Nephron progenitor cell (in vitro differentiated cells): ENCODE measurements at regions not wholly inside any gene's neighbourhood (a gene's known extent, or its start where the extent isn't known, plus 50 kb on each side); places are given as distances from the start of the nearest gene placed in this dataset.

ENCODE experiments used
- DNase-seq: peaks from one replicate; pipeline ENCODE4 v3.0.0; 2021
- H3K27ac Mint-ChIP-seq: 2 replicates; pipeline ENCODE4 v1.8.0; 2021; ENCODE audit warnings: mild to moderate bottlenecking, moderate library complexity, mixed read lengths
- H3K27me3 Mint-ChIP-seq: 2 replicates; pipeline ENCODE4 v1.8.0; 2021; ENCODE audit warnings: mild to moderate bottlenecking, low read depth, mixed read lengths; ENCODE audit not compliant: poor library complexity
- H3K36me3 Mint-ChIP-seq: 2 replicates; pipeline ENCODE4 v1.8.0; 2021; ENCODE audit warnings: low read depth, mixed read lengths
- H3K4me1 Mint-ChIP-seq: 2 replicates; pipeline ENCODE4 v1.8.0; 2021; ENCODE audit warnings: mixed read lengths
- H3K4me3 Mint-ChIP-seq: 2 replicates; pipeline ENCODE4 v1.8.0; 2021; ENCODE audit warnings: mild to moderate bottlenecking, moderate library complexity, mixed read lengths
- H3K9me3 Mint-ChIP-seq: 2 replicates; pipeline ENCODE4 v1.8.0; 2021; ENCODE audit warnings: mild to moderate bottlenecking, moderate library complexity, mixed read lengths
- TF ChIP-seq, protein P1 (sequence below): fragments of 200-600 bp; sonication (generic); IDR thresholded peaks from 2 replicates; pipeline ENCODE4 v1.5.0; 2021; ENCODE audit warnings: antibody characterized with exemption

DNA sequence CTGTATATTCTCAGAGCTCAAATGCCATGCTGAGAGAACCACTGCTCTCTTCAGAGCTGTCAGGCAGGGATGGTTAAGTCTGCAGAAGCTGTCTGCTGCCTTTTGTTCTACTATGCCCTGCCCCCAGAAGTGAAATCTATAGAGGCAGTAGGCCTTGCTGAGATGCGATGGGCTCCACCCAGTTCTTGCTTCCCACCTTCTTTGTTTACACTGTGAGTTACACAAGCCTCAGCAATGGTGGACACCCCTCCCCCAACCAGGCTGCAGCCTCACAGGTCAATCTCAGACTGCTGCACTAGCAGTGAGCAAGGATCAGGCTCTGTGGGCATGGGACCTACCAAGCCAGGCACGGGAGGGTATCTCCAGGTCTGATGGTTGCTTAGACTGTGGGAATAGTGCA, 271.6 kb downstream of the CENPC start:
- no peak overlapping the region for H3K4me3 Mint-ChIP-seq
- no peaks in the 10 kb centered on the region for H3K36me3 Mint-ChIP-seq
- TF ChIP-seq, protein P1, sequence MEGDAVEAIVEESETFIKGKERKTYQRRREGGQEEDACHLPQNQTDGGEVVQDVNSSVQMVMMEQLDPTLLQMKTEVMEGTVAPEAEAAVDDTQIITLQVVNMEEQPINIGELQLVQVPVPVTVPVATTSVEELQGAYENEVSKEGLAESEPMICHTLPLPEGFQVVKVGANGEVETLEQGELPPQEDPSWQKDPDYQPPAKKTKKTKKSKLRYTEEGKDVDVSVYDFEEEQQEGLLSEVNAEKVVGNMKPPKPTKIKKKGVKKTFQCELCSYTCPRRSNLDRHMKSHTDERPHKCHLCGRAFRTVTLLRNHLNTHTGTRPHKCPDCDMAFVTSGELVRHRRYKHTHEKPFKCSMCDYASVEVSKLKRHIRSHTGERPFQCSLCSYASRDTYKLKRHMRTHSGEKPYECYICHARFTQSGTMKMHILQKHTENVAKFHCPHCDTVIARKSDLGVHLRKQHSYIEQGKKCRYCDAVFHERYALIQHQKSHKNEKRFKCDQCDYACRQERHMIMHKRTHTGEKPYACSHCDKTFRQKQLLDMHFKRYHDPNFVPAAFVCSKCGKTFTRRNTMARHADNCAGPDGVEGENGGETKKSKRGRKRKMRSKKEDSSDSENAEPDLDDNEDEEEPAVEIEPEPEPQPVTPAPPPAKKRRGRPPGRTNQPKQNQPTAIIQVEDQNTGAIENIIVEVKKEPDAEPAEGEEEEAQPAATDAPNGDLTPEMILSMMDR = no peak
- peaks cover 66% of the 10 kb centered on the region for H3K9me3 Mint-ChIP-seq
- DNase-seq = no peak
- no peak overlapping the region for H3K27ac Mint-ChIP-seq
- H3K4me1 Mint-ChIP-seq = no peaks in the 10 kb centered on the region
- no peaks in the 10 kb centered on the region for H3K27me3 Mint-ChIP-seq

DNA sequence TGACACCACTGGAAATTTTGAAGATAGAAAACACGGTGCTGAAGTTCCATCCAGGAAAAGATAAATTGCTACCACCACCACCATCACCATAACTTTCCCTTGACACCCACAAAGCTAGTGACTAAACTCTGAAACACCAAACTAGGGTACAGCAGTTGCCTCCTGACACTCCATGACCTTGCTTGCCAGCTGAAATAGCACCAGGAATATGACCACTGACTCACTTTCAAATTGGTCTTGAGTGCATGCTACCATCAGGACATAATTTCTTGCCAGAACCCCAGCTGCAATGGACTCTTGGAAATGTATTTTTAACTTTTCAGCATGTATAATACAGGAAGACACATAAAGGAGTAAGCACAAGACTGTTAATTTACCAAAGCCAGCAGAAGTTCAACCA, 283.3 kb downstream of the CENPC start:
- no peak overlapping the region for H3K4me3 Mint-ChIP-seq
- H3K27ac Mint-ChIP-seq = no peak overlapping the region
- H3K36me3 Mint-ChIP-seq = no peaks in the 10 kb centered on the region
- TF ChIP-seq, protein P1 = no peak
- no peaks in the 10 kb centered on the region for H3K9me3 Mint-ChIP-seq
- peaks cover 6% of the 10 kb centered on the region for H3K4me1 Mint-ChIP-seq
- peaks cover 3% of the 10 kb centered on the region for H3K27me3 Mint-ChIP-seq
- DNase-seq = no peak

DNA sequence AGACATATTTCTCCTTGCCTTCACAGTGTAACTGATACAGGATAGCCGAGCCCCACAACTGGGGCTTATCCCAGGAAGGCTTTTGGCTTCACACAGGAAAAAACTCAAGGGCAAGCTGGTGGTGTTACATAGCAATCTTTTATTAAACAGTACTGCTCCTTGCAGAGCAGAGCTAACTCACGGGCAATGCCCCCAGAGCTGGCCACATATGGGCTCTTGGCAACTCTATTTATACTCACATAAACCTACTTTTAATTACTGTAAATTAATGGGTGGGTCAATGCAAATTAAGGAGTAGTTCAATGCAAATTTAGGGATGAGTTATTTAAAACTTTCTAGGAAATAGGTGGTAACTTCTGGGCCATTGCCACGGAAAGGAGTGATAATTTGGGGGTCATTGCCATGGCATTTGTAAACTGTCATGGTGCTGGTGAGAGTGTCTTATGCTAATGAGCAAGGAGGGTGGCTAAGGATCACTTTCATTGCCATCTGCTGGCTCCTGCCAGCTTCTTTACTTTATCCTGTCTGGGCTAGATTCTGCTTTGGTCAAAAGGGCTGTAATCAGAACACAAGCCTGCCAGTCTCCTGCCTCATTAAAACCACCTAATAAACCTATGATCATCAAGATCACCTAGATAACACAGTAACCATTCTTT, 288.8 kb downstream of the CENPC start:
- H3K4me1 Mint-ChIP-seq = peaks cover 8% of the 10 kb centered on the region
- DNase-seq = no peak
- no peaks in the 10 kb centered on the region for H3K36me3 Mint-ChIP-seq
- H3K9me3 Mint-ChIP-seq = no peaks in the 10 kb centered on the region
- TF ChIP-seq, protein P1 = no peak
- H3K4me3 Mint-ChIP-seq = no peak overlapping the region
- H3K27me3 Mint-ChIP-seq = no peaks in the 10 kb centered on the region
- H3K27ac Mint-ChIP-seq = no peak overlapping the region

DNA sequence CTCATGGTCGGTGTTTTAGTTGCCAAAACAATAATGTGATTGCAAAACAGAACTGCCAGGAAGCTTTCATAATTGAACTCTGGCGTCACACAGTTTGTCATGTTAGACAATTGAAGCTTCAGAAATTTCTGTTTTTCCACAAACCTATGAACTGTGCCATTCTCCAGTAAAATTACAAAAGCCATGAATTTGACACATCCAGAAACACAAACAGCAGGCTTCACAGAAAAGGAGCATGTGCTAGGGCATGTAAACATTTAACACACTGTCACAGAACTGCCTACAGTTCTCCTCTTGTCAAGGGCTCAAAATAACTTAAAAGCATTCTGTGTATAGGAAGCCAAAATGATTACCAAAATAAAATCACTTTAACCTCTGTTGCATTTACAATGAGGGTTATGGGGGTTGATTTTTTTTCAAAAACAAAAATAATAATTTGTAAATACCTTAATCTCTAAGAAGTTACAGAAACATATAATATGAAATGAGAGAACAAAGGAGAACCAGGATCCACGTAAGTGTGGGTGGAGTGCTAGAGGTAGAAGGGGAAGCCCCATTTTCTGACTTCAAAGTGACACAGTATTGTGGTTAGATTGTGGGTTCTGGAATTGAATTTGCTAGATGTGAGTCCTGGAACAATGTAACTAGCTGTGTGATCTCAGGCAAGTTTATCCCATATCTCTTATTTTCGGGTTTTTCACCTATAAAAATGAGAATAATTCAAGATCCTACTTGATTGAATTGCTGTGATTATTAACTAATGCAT, 295.0 kb downstream of the CENPC start:
- Mint-ChIP-seq H3K27ac (no peak overlapping the region), H3K9me3 (no peaks in the 10 kb centered on the region), H3K4me3 (no peak overlapping the region), H3K36me3 (no peaks in the 10 kb centered on the region), H3K27me3 (no peaks in the 10 kb centered on the region), H3K4me1 (no peaks in the 10 kb centered on the region)
- TF ChIP-seq, protein P1 = no peak
- no peak for DNase-seq

DNA sequence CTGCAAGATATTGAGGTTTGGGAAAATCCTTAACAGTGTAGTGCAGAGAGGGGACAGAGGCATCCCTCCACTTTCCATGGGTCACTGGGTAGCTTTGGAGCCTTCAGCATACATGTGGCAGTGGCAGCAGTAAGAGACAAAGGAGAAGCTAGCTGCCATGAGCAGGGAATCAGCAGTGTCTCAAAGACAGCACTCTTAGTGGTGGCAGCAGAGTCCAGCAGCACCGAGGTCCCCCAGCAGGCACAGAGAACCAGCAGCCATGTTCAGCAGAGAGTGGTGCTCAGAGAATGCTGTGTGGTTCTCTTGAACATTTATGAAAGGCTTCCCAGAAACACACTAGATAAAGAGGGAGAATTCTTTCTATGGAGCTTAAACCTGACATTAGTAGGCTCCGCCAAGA, 308.5 kb downstream of the CENPC start:
- Mint-ChIP-seq H3K4me3 (no peak overlapping the region), H3K36me3 (no peaks in the 10 kb centered on the region), H3K4me1 (no peaks in the 10 kb centered on the region), H3K27me3 (no peaks in the 10 kb centered on the region), H3K9me3 (no peaks in the 10 kb centered on the region), H3K27ac (no peak overlapping the region)
- TF ChIP-seq, protein P1 = no peak
- no peak for DNase-seq

DNA sequence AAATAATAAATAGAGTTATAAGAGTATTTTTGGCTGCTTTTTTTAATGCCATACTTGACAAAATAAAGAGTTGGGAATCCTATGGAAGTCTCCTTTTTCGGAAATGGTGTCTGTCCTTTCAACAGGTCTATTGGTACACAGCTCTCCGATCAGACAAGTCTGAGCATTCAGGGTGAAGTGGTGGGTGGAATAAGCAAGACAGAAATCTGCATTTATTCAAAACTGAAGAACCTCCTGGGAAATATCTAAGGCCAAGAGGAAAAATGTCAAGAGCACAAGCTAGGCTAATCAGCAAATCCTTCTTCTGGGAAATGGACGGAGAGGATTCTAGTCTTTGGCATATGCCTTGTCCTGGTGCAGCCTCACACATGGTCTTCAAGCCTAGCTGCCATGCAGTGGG, 309.0 kb downstream of the CENPC start:
- H3K36me3 Mint-ChIP-seq = no peaks in the 10 kb centered on the region
- H3K27ac Mint-ChIP-seq = no peak overlapping the region

More for the DNA sequence above, 309.0 kb downstream of the CENPC start:
- DNase-seq = no peak
- TF ChIP-seq, protein P1 = no peak
- Mint-ChIP-seq H3K4me1 (no peaks in the 10 kb centered on the region), H3K27me3 (no peaks in the 10 kb centered on the region), H3K4me3 (no peak overlapping the region), H3K9me3 (no peaks in the 10 kb centered on the region)
